HG03175 (cell line): ENCODE measurements at regions not wholly inside any gene's neighbourhood (a gene's known extent, or its start where the extent isn't known, plus 50 kb on each side); places are given as distances from the start of the nearest gene placed in this dataset.

Experiments used
- ATAC-seq: cut with Tn5 transposase; IDR thresholded peaks from one replicate; pipeline ENCODE4 v1.9.1; 2021; ENCODE audit warnings: mild to moderate bottlenecking, moderate library complexity; ENCODE audit not compliant: unreplicated experiment

GRCh38 chr16:6447021-6447790 is 885.4 kb upstream of the RBFOX1 start:
- ATAC-seq: no peak

GRCh38 chr16:6446370-6446769 is 886.3 kb upstream of the RBFOX1 start:
- ATAC-seq: no peak

GRCh38 chr16:6439129-6439528 is 893.5 kb upstream of the RBFOX1 start:
- ATAC-seq: no peak

GRCh38 chr16:6428861-6429260 is 903.8 kb upstream of the RBFOX1 start:
- ATAC-seq: no peak

GRCh38 chr16:6427621-6428020 is 905.0 kb upstream of the RBFOX1 start:
- ATAC-seq: no peak

- ATAC-seq: no peak
Measured at GRCh38 chr16:6407596-6407995, 925.0 kb upstream of the RBFOX1 start.

- no peak for ATAC-seq
Measured at GRCh38 chr16:6406028-6406427, 926.6 kb upstream of the RBFOX1 start.

- no peak for ATAC-seq
Measured at GRCh38 chr16:6382924-6383459, 949.7 kb upstream of the RBFOX1 start.

GRCh38 chr16:6381896-6382295 is 950.7 kb upstream of the RBFOX1 start:
- no peak for ATAC-seq

- no peak for ATAC-seq
Measured at GRCh38 chr16:6377956-6378355, 954.7 kb upstream of the RBFOX1 start.

GRCh38 chr16:6375465-6376075 is 957.1 kb upstream of the RBFOX1 start:
- no peak for ATAC-seq

GRCh38 chr16:6374821-6375220 is 957.8 kb upstream of the RBFOX1 start:
- no peak for ATAC-seq

GRCh38 chr16:6364846-6365245 is 967.8 kb upstream of the RBFOX1 start:
- ATAC-seq: no peak

- ATAC-seq: no peak
Measured at GRCh38 chr16:6363896-6364607, 968.6 kb upstream of the RBFOX1 start.

- ATAC-seq: no peak
Measured at GRCh38 chr16:6363396-6363795, 969.2 kb upstream of the RBFOX1 start.

GRCh38 chr16:6362321-6362720 is 970.3 kb upstream of the RBFOX1 start:
- ATAC-seq: no peak

GRCh38 chr16:6360641-6361040 is 972.0 kb upstream of the RBFOX1 start:
- no peak for ATAC-seq

- ATAC-seq: no peak
Measured at GRCh38 chr16:6356911-6357310, 975.7 kb upstream of the RBFOX1 start.

GRCh38 chr16:6349725-6350124 is 982.9 kb upstream of the RBFOX1 start:
- ATAC-seq: no peak

GRCh38 chr16:6345090-6345489 is 987.6 kb upstream of the RBFOX1 start:
- no peak for ATAC-seq

GRCh38 chr16:6343157-6343556 is 989.5 kb upstream of the RBFOX1 start:
- ATAC-seq: no peak

GRCh38 chr16:6341981-6342380 is 990.7 kb upstream of the RBFOX1 start:
- no peak for ATAC-seq
